ENCODE measurements at regions not wholly inside any gene's neighbourhood (a gene's known extent, or its start where the extent isn't known, plus 50 kb on each side); places are given as distances from the start of the nearest gene placed in this dataset.

- ChIA-PET CTCF (no interaction called here), POLR2A (no interaction called here)
- Mint-ChIP-seq H3K4me1 (ENCODE audit: low read depth) (no peaks in the 10 kb centered on the region), H3K9me3 (no peaks in the 10 kb centered on the region), H3K4me3 (no peak overlapping the region), H3K36me3 (ENCODE audit: low read depth) (no peaks in the 10 kb centered on the region), H3K27me3 (no peaks in the 10 kb centered on the region), H3K27ac (no peak overlapping the region)
- no peak for ATAC-seq
- no peak for TF ChIP-seq CTCF (IDR thresholded peaks at IDR 0.05)
- intact Hi-C loops (cut with micrococcal nuclease): no loop called here
- DNase-seq: no peak
Measured at GRCh38 chr1:195828325-195828724, 779.9 kb downstream of the KCNT2 start.

GRCh38 chr1:195820925-195821324 lies 787.3 kb downstream of the KCNT2 start:
- H3K27me3 Mint-ChIP-seq: no peaks in the 10 kb centered on the region

GRCh38 chr1:195806060-195806459 lies 802.2 kb downstream of the KCNT2 start:
- Mint-ChIP-seq H3K36me3 (ENCODE audit: low read depth) (no peaks in the 10 kb centered on the region), H3K4me1 (ENCODE audit: low read depth) (no peaks in the 10 kb centered on the region), H3K4me3 (no peak overlapping the region), H3K27me3 (no peaks in the 10 kb centered on the region), H3K9me3 (peaks cover 4% of the 10 kb centered on the region), H3K27ac (no peak overlapping the region)
- intact Hi-C loops (cut with micrococcal nuclease): no loop called here
- ATAC-seq: no peak
- TF ChIP-seq CTCF (IDR thresholded peaks at IDR 0.05): no peak
- no peak for DNase-seq
- ChIA-PET CTCF (no interaction called here), POLR2A (interaction anchor here (0.7 kb wide), 1 partner anchor 132 kb away, joined by 3 read pairs; no protein-coding TSS in a partner anchor)

More at GRCh38 chr1:195820925-195821324, 787.3 kb downstream of the KCNT2 start:
- DNase-seq (no peak), ATAC-seq (no peak)
- intact Hi-C loops (cut with micrococcal nuclease): no loop called here
- Mint-ChIP-seq H3K4me3 (no peak overlapping the region), H3K36me3 (ENCODE audit: low read depth) (no peaks in the 10 kb centered on the region), H3K9me3 (peaks cover 12% of the 10 kb centered on the region), H3K27ac (no peak overlapping the region), H3K4me1 (ENCODE audit: low read depth) (no peaks in the 10 kb centered on the region)
- no peak for TF ChIP-seq CTCF (IDR thresholded peaks at IDR 0.05)
- CTCF ChIA-PET: no interaction called here
- POLR2A ChIA-PET: no interaction called here

- no peaks in the 10 kb centered on the region for H3K36me3 Mint-ChIP-seq (ENCODE audit: low read depth)
- no peaks in the 10 kb centered on the region for H3K27me3 Mint-ChIP-seq
- intact Hi-C loops (cut with micrococcal nuclease): no loop called here
- no peak for DNase-seq
- ChIA-PET POLR2A (no interaction called here), CTCF (no interaction called here)
- no peaks in the 10 kb centered on the region for H3K4me1 Mint-ChIP-seq (ENCODE audit: low read depth)
- TF ChIP-seq CTCF (IDR thresholded peaks at IDR 0.05): no peak
- H3K9me3 Mint-ChIP-seq: peaks cover 4% of the 10 kb centered on the region
- H3K27ac Mint-ChIP-seq: no peak overlapping the region
- H3K4me3 Mint-ChIP-seq: no peak overlapping the region
- ATAC-seq: no peak
Measured at GRCh38 chr1:195804547-195804946, 803.7 kb downstream of the KCNT2 start.

GRCh38 chr1:195799016-195799415 lies 809.2 kb downstream of the KCNT2 start:
- no peaks in the 10 kb centered on the region for H3K36me3 Mint-ChIP-seq (ENCODE audit: low read depth)
- TF ChIP-seq CTCF (IDR thresholded peaks at IDR 0.05): no peak
- ATAC-seq (no peak), DNase-seq (no peak)
- H3K4me1 Mint-ChIP-seq (ENCODE audit: low read depth): no peaks in the 10 kb centered on the region
- peaks cover 1% of the 10 kb centered on the region for H3K9me3 Mint-ChIP-seq
- CTCF ChIA-PET: no interaction called here
- H3K27ac Mint-ChIP-seq: no peak overlapping the region
- POLR2A ChIA-PET: no interaction called here
- H3K4me3 Mint-ChIP-seq: no peak overlapping the region
- no peaks in the 10 kb centered on the region for H3K27me3 Mint-ChIP-seq
- intact Hi-C loops (cut with micrococcal nuclease): no loop called here
